ENCODE measurements at regions not wholly inside any gene's neighbourhood (a gene's known extent, or its start where the extent isn't known, plus 50 kb on each side); places are given as distances from the start of the nearest gene placed in this dataset.
"Not testable (repeated sequence)": the region's sequence is repeated elsewhere in the genome, so short reads cannot be mapped to it uniquely, and the experiment has no call there.

GRCh38 chr11:24161587-24161986 is 335.3 kb upstream of the LUZP2 start:
- no peak for DNase-seq
- H3K27ac ChIP-seq (ENCODE audit: insufficient read depth in 1 of 2, low read depth in 1 of 2, low read length in 2 of 2, poor library complexity in 1 of 2, severe bottlenecking in 2 of 2): no peak overlapping the region
- H3K36me3 ChIP-seq (ENCODE audit: control insufficient read depth in 4 of 4, insufficient read depth in 4 of 4, low read length in 3 of 4): no peaks in the 10 kb centered on the region
- POLR2A ChIA-PET: no interaction called here
- no peak overlapping the region for H3K4me3 ChIP-seq (ENCODE audit: control insufficient read depth in 1 of 7, extremely low read depth in 1 of 7, insufficient read depth in 4 of 7, low read depth in 2 of 7, low read length in 6 of 7)
- CTCF ChIA-PET: no interaction called here
- H3K9me3 ChIP-seq (ENCODE audit: control extremely low read depth in 1 of 5, control insufficient read depth in 4 of 5, insufficient read depth in 2 of 5, low read depth in 1 of 5, low read length in 4 of 5): no peaks in the 10 kb centered on the region
- H3K27me3 ChIP-seq (replicated peaks in 2 of 5; ENCODE audit: control insufficient read depth in 4 of 5, insufficient read depth in 5 of 5, low read length in 4 of 5): no peaks in the 10 kb centered on the region
- H3K4me1 ChIP-seq (ENCODE audit: control extremely low read depth in 1 of 4, control insufficient read depth in 4 of 4, insufficient read depth in 4 of 4, low read length in 3 of 4): no peaks in the 10 kb centered on the region
- 99% methylated on average over 7 of the region's 13 CpGs for WGBS (ENCODE audit: insufficient coverage)

- ChIA-PET CTCF (no interaction called here), POLR2A (no interaction called here)
- Histone ChIP-seq H3K4me1 (ENCODE audit: control extremely low read depth in 1 of 4, control insufficient read depth in 4 of 4, insufficient read depth in 4 of 4, low read length in 3 of 4) (no peaks in the 10 kb centered on the region), H3K9me3 (ENCODE audit: control extremely low read depth in 1 of 5, control insufficient read depth in 4 of 5, insufficient read depth in 2 of 5, low read depth in 1 of 5, low read length in 4 of 5) (no peaks in the 10 kb centered on the region), H3K4me3 (ENCODE audit: control insufficient read depth in 1 of 7, extremely low read depth in 1 of 7, insufficient read depth in 4 of 7, low read depth in 2 of 7, low read length in 6 of 7) (no peak overlapping the region), H3K27ac (ENCODE audit: insufficient read depth in 1 of 2, low read depth in 1 of 2, low read length in 2 of 2, poor library complexity in 1 of 2, severe bottlenecking in 2 of 2) (no peak overlapping the region), H3K36me3 (ENCODE audit: control insufficient read depth in 4 of 4, insufficient read depth in 4 of 4, low read length in 3 of 4) (no peaks in the 10 kb centered on the region), H3K27me3 (replicated peaks in 2 of 5; ENCODE audit: control insufficient read depth in 4 of 5, insufficient read depth in 5 of 5, low read length in 4 of 5) (no peaks in the 10 kb centered on the region)
- WGBS (ENCODE audit: insufficient coverage): 100% methylated on average over 1 of the region's 3 CpGs
- DNase-seq: no peak
Observed at GRCh38 chr11:24163146-24163545, 333.7 kb upstream of the LUZP2 start.

GRCh38 chr11:24163841-24164240 is 333.0 kb upstream of the LUZP2 start:
- no peak for DNase-seq
- CTCF ChIA-PET: no interaction called here
- Histone ChIP-seq H3K9me3 (ENCODE audit: control extremely low read depth in 1 of 5, control insufficient read depth in 4 of 5, insufficient read depth in 2 of 5, low read depth in 1 of 5, low read length in 4 of 5) (no peaks in the 10 kb centered on the region), H3K36me3 (ENCODE audit: control insufficient read depth in 4 of 4, insufficient read depth in 4 of 4, low read length in 3 of 4) (no peaks in the 10 kb centered on the region), H3K4me1 (ENCODE audit: control extremely low read depth in 1 of 4, control insufficient read depth in 4 of 4, insufficient read depth in 4 of 4, low read length in 3 of 4) (no peaks in the 10 kb centered on the region), H3K27ac (ENCODE audit: insufficient read depth in 1 of 2, low read depth in 1 of 2, low read length in 2 of 2, poor library complexity in 1 of 2, severe bottlenecking in 2 of 2) (no peak overlapping the region), H3K4me3 (ENCODE audit: control insufficient read depth in 1 of 7, extremely low read depth in 1 of 7, insufficient read depth in 4 of 7, low read depth in 2 of 7, low read length in 6 of 7) (no peak overlapping the region), H3K27me3 (replicated peaks in 2 of 5; ENCODE audit: control insufficient read depth in 4 of 5, insufficient read depth in 5 of 5, low read length in 4 of 5) (no peaks in the 10 kb centered on the region)
- POLR2A ChIA-PET: no interaction called here

- Histone ChIP-seq H3K9me3 (ENCODE audit: control extremely low read depth in 1 of 5, control insufficient read depth in 4 of 5, insufficient read depth in 2 of 5, low read depth in 1 of 5, low read length in 4 of 5) (no peaks in the 10 kb centered on the region), H3K27me3 (replicated peaks in 2 of 5; ENCODE audit: control insufficient read depth in 4 of 5, insufficient read depth in 5 of 5, low read length in 4 of 5) (no peaks in the 10 kb centered on the region), H3K4me1 (ENCODE audit: control extremely low read depth in 1 of 4, control insufficient read depth in 4 of 4, insufficient read depth in 4 of 4, low read length in 3 of 4) (no peaks in the 10 kb centered on the region), H3K36me3 (ENCODE audit: control insufficient read depth in 4 of 4, insufficient read depth in 4 of 4, low read length in 3 of 4) (no peaks in the 10 kb centered on the region), H3K4me3 (ENCODE audit: control insufficient read depth in 1 of 7, extremely low read depth in 1 of 7, insufficient read depth in 4 of 7, low read depth in 2 of 7, low read length in 6 of 7) (no peak overlapping the region), H3K27ac (ENCODE audit: insufficient read depth in 1 of 2, low read depth in 1 of 2, low read length in 2 of 2, poor library complexity in 1 of 2, severe bottlenecking in 2 of 2) (no peak overlapping the region)
- no peak for DNase-seq
- ChIA-PET CTCF (no interaction called here), POLR2A (no interaction called here)
- 83% methylated on average over 1 of the region's 1 CpG for WGBS (ENCODE audit: insufficient coverage)
Observed at GRCh38 chr11:24171869-24172268, 325.0 kb upstream of the LUZP2 start.

- Histone ChIP-seq H3K9me3 (ENCODE audit: control extremely low read depth in 1 of 5, control insufficient read depth in 4 of 5, insufficient read depth in 2 of 5, low read depth in 1 of 5, low read length in 4 of 5) (no peaks in the 10 kb centered on the region), H3K36me3 (ENCODE audit: control insufficient read depth in 4 of 4, insufficient read depth in 4 of 4, low read length in 3 of 4) (no peaks in the 10 kb centered on the region), H3K27ac (ENCODE audit: insufficient read depth in 1 of 2, low read depth in 1 of 2, low read length in 2 of 2, poor library complexity in 1 of 2, severe bottlenecking in 2 of 2) (no peak overlapping the region), H3K4me1 (ENCODE audit: control extremely low read depth in 1 of 4, control insufficient read depth in 4 of 4, insufficient read depth in 4 of 4, low read length in 3 of 4) (no peaks in the 10 kb centered on the region), H3K4me3 (ENCODE audit: control insufficient read depth in 1 of 7, extremely low read depth in 1 of 7, insufficient read depth in 4 of 7, low read depth in 2 of 7, low read length in 6 of 7) (no peak overlapping the region), H3K27me3 (replicated peaks in 2 of 5; ENCODE audit: control insufficient read depth in 4 of 5, insufficient read depth in 5 of 5, low read length in 4 of 5) (no peaks in the 10 kb centered on the region)
- DNase-seq: no peak
- CTCF ChIA-PET: no interaction called here
- 93% methylated on average over 3 of the region's 6 CpGs for WGBS (ENCODE audit: insufficient coverage)
- POLR2A ChIA-PET: no interaction called here
Observed at GRCh38 chr11:24181395-24182047, 315.3 kb upstream of the LUZP2 start.

- CTCF ChIA-PET: not testable (repeated sequence)
Observed at GRCh38 chr11:24185535-24185934, 311.3 kb upstream of the LUZP2 start.

GRCh38 chr11:24196733-24197132 is 300.1 kb upstream of the LUZP2 start:
- POLR2A ChIA-PET: no interaction called here
- no peak overlapping the region for H3K4me3 ChIP-seq (ENCODE audit: control insufficient read depth in 1 of 7, extremely low read depth in 1 of 7, insufficient read depth in 4 of 7, low read depth in 2 of 7, low read length in 6 of 7)
- no peak for DNase-seq
- no peak overlapping the region for H3K27ac ChIP-seq (ENCODE audit: insufficient read depth in 1 of 2, low read depth in 1 of 2, low read length in 2 of 2, poor library complexity in 1 of 2, severe bottlenecking in 2 of 2)
- 100% methylated on average over 2 of the region's 2 CpGs for WGBS (ENCODE audit: insufficient coverage)
- no peaks in the 10 kb centered on the region for H3K9me3 ChIP-seq (ENCODE audit: control extremely low read depth in 1 of 5, control insufficient read depth in 4 of 5, insufficient read depth in 2 of 5, low read depth in 1 of 5, low read length in 4 of 5)
- H3K27me3 ChIP-seq (replicated peaks in 2 of 5; ENCODE audit: control insufficient read depth in 4 of 5, insufficient read depth in 5 of 5, low read length in 4 of 5): no peaks in the 10 kb centered on the region
- H3K36me3 ChIP-seq (ENCODE audit: control insufficient read depth in 4 of 4, insufficient read depth in 4 of 4, low read length in 3 of 4): no peaks in the 10 kb centered on the region
- CTCF ChIA-PET: no interaction called here
- no peaks in the 10 kb centered on the region for H3K4me1 ChIP-seq (ENCODE audit: control extremely low read depth in 1 of 4, control insufficient read depth in 4 of 4, insufficient read depth in 4 of 4, low read length in 3 of 4)

More at GRCh38 chr11:24185535-24185934, 311.3 kb upstream of the LUZP2 start:
- H3K27me3 ChIP-seq (replicated peaks in 2 of 5; ENCODE audit: control insufficient read depth in 4 of 5, insufficient read depth in 5 of 5, low read length in 4 of 5); DNase-seq; H3K9me3 ChIP-seq (ENCODE audit: control extremely low read depth in 1 of 5, control insufficient read depth in 4 of 5, insufficient read depth in 2 of 5, low read depth in 1 of 5, low read length in 4 of 5); H3K36me3 ChIP-seq (ENCODE audit: control insufficient read depth in 4 of 4, insufficient read depth in 4 of 4, low read length in 3 of 4); H3K4me1 ChIP-seq (ENCODE audit: control extremely low read depth in 1 of 4, control insufficient read depth in 4 of 4, insufficient read depth in 4 of 4, low read length in 3 of 4); H3K27ac ChIP-seq (ENCODE audit: insufficient read depth in 1 of 2, low read depth in 1 of 2, low read length in 2 of 2, poor library complexity in 1 of 2, severe bottlenecking in 2 of 2); H3K4me3 ChIP-seq (ENCODE audit: control insufficient read depth in 1 of 7, extremely low read depth in 1 of 7, insufficient read depth in 4 of 7, low read depth in 2 of 7, low read length in 6 of 7); POLR2A ChIA-PET: not testable (repeated sequence)
- WGBS (ENCODE audit: insufficient coverage): no CpG with 5 or more reads among the region's 2 CpGs
